Endothelial cell of umbilical vein (primary cell): ENCODE measurements at regions not wholly inside any gene's neighbourhood (a gene's known extent, or its start where the extent isn't known, plus 50 kb on each side); places are given as distances from the start of the nearest gene placed in this dataset.

Experiments used
- BruUV-seq: library from RNA; stranded (reverse); fragments of 400-500 nt; replicated peaks from 2 replicates; lab custom pipeline; 2021; lab: Mats Ljungman, UMichigan
- CTCF ChIA-PET: fragments of 300-600, 350-600 bp; sonication (Branson Sonifier 250); formaldehyde crosslinking; loops from one replicate; lab custom pipeline; 2021; ENCODE audit warnings: antibody characterized with exemption, inconsistent platforms; lab: Charles Lee
- POLR2A ChIA-PET: fragments of 300-600, 350-600 bp; sonication (Branson Sonifier 250); formaldehyde crosslinking; loops from one replicate; lab custom pipeline; 2021; ENCODE audit warnings: antibody characterized with exemption, inconsistent platforms; lab: Charles Lee
- DNase-seq: peaks from one replicate; pipeline ENCODE4 v3.0.0-alpha.2; 2011; ENCODE audit warnings: low read depth, low spot score
- FAIRE-seq: peaks from 2 replicates; lab custom pipeline; 2011; peaks lifted over from hg19 to GRCh38; lab: Jason Lieb, UNC
- H2AFZ ChIP-seq: 2 replicates; pipeline ENCODE4 v1.6.0; 2012; ENCODE audit warnings: low read depth, low read length, control low read depth, inconsistent platforms
- H3K27ac ChIP-seq: 2 replicates; pipeline ENCODE4 v1.5.1; 2011; ENCODE audit warnings: low read depth, mild to moderate bottlenecking, control low read depth, low read length, moderate library complexity; ENCODE audit not compliant: insufficient read depth
- H3K27me3 ChIP-seq, 2 experiments: 2 replicates each; pipeline versions ENCODE4 v1.6.0 to v1.6.1; 2011; ENCODE audit warnings: low read length in 2 of 2, mixed read lengths in 1 of 2; ENCODE audit not compliant: control insufficient read depth in 2 of 2, insufficient read depth in 2 of 2
- H3K36me3 ChIP-seq, 2 experiments: 2 replicates in 1 of 2; 3 replicates in 1 of 2; pipeline ENCODE4 v1.5.1; 2011; ENCODE audit warnings: low read length in 2 of 2, mild to moderate bottlenecking in 1 of 2, moderate library complexity in 1 of 2; ENCODE audit not compliant: control insufficient read depth in 2 of 2, insufficient read depth in 2 of 2; ENCODE audit errors: extremely low read depth in 1 of 2
- H3K4me1 ChIP-seq: 3 replicates; pipeline ENCODE4 v1.5.1; 2011; ENCODE audit warnings: mild to moderate bottlenecking, low read length; ENCODE audit not compliant: control insufficient read depth, insufficient read depth; ENCODE audit errors: extremely low read depth
- H3K4me2 ChIP-seq: 2 replicates; pipeline ENCODE4 v1.6.1; 2011; ENCODE audit warnings: low read length, control low read depth, mixed read lengths; ENCODE audit not compliant: insufficient read depth
- H3K4me3 ChIP-seq, 3 experiments: fragments of 200-600 bp in 1 of 3; sonication (generic), shearing (Covaris generic) in 1 of 3; replicated peaks in 1 of 3; 2 replicates each; pipeline ENCODE4 v1.5.1; 2011 to 2016; ENCODE audit warnings: control low read depth in 3 of 3, low read length in 3 of 3, mild to moderate bottlenecking in 2 of 3, inconsistent platforms in 1 of 3, low read depth in 1 of 3, moderate library complexity in 1 of 3; ENCODE audit not compliant: insufficient read depth in 1 of 3
- H3K79me2 ChIP-seq: 2 replicates; pipeline ENCODE4 v1.6.0; 2012; ENCODE audit warnings: low read length, inconsistent platforms; ENCODE audit not compliant: control insufficient read depth, insufficient read depth
- H3K9ac ChIP-seq: replicated peaks from 2 replicates; pipeline ENCODE3; 2011; ENCODE audit warnings: low read length, control low read depth; ENCODE audit not compliant: insufficient read depth; ENCODE audit errors: extremely low read depth
- H3K9me1 ChIP-seq: replicated peaks from 3 replicates; pipeline ENCODE4 v1.6.0; 2011; ENCODE audit warnings: mild to moderate bottlenecking, low read length; ENCODE audit not compliant: control insufficient read depth, insufficient read depth; ENCODE audit errors: extremely low read depth
- H3K9me3 ChIP-seq: replicated peaks from 2 replicates; pipeline ENCODE4 v1.5.1; 2012; ENCODE audit warnings: low read length, inconsistent platforms; ENCODE audit not compliant: control insufficient read depth, insufficient read depth
- H4K20me1 ChIP-seq: replicated peaks from 2 replicates; pipeline ENCODE3; 2011; ENCODE audit warnings: mild to moderate bottlenecking, low read length; ENCODE audit not compliant: control insufficient read depth, insufficient read depth; ENCODE audit errors: extremely low read depth
- CTCF ChIP-seq, 2 donors: IDR thresholded peaks; 1 replicate in 1 of 2; 2 replicates in 1 of 2; pipeline ENCODE4 v1.5.1; 2011; ENCODE audit warnings: low read length in 2 of 2, mild to moderate bottlenecking in 2 of 2, moderate library complexity in 2 of 2, control low read depth in 1 of 2, inconsistent platforms in 1 of 2, low read depth in 1 of 2; ENCODE audit not compliant: insufficient read depth in 1 of 2; ENCODE audit errors: extremely low read depth in 1 of 2
- EZH2 ChIP-seq: IDR thresholded peaks from 2 replicates; pipeline ENCODE4 v1.6.1; 2012; ENCODE audit warnings: borderline replicate concordance, low read depth, mild to moderate bottlenecking, moderate library complexity, low read length, inconsistent platforms; ENCODE audit not compliant: severe bottlenecking
- FOS ChIP-seq: IDR thresholded peaks from 2 replicates; pipeline ENCODE4 v1.6.1; 2011; ENCODE audit warnings: mild to moderate bottlenecking, low read length, moderate library complexity, borderline replicate concordance; ENCODE audit not compliant: insufficient read depth
- GATA2 ChIP-seq: IDR thresholded peaks from 2 replicates; pipeline ENCODE4 v1.7.0; 2011; ENCODE audit warnings: low read depth, mild to moderate bottlenecking, moderate library complexity, mixed read lengths, low read length; ENCODE audit not compliant: insufficient read length, insufficient read depth
- JUN ChIP-seq: IDR thresholded peaks from 2 replicates; pipeline ENCODE4 v1.6.1; 2011; ENCODE audit warnings: borderline replicate concordance, low read depth; ENCODE audit not compliant: insufficient read length, insufficient read depth
- MAX ChIP-seq: IDR thresholded peaks from 2 replicates; pipeline ENCODE4 v1.6.1; 2011; ENCODE audit not compliant: insufficient read depth, insufficient read length
- MYC ChIP-seq: IDR thresholded peaks from one replicate; pipeline ENCODE4 v1.6.1; 2011; ENCODE audit warnings: mild to moderate bottlenecking, low read depth, low read length
- POLR2A ChIP-seq: IDR thresholded peaks from 2 replicates; pipeline ENCODE4 v1.6.1; 2012; ENCODE audit warnings: low read depth, mild to moderate bottlenecking, control low read depth, low read length
- POLR2AphosphoS5 ChIP-seq: IDR thresholded peaks from 2 replicates; pipeline ENCODE4 v1.6.1; 2012; ENCODE audit warnings: low read depth, mild to moderate bottlenecking, control low read depth, low read length, moderate library complexity; ENCODE audit not compliant: insufficient read depth
- dilution Hi-C: fragments of 300-500 bp; cut with MboI; formaldehyde crosslinking; loops from one replicate; pipeline ENCODE4 v1.15.0; 2019; ENCODE audit warnings: low sequenced_read_pairs; ENCODE audit not compliant: extremely low pct_ligation_motif_present
- intact Hi-C: fragments of 100-400 bp; cut with micrococcal nuclease; formaldehyde crosslinking; loops from one replicate; pipeline ENCODE4 v1.10.0; 2022

- Histone ChIP-seq H3K9ac (no peak overlapping the region), H4K20me1 (no peaks in the 10 kb centered on the region), H3K27ac (no peak overlapping the region), H2AFZ (no peak overlapping the region), H3K4me1 (no peaks in the 10 kb centered on the region), H3K9me1 (no peaks in the 10 kb centered on the region), H3K36me3 (no peaks in the 10 kb centered on the region), H3K4me2 (no peak overlapping the region), H3K4me3 (no peak overlapping the region), H3K9me3 (no peaks in the 10 kb centered on the region), H3K79me2 (no peaks in the 10 kb centered on the region), H3K27me3 (peaks cover 0 to 3% of the 10 kb centered on the region in 2 experiments)
- CTCF ChIA-PET = interaction anchor here (1.7 kb wide), 1 partner anchor 245 kb away, joined by 5 read pairs; no protein-coding TSS in a partner anchor
- DNase-seq (no peak), FAIRE-seq (no peak)
- POLR2A ChIA-PET = no interaction called here
- intact Hi-C loops (no loop called here), dilution Hi-C loops (no loop called here)
- BruUV-seq = no TSS peak
- TF ChIP-seq MYC (no peak), CTCF (IDR thresholded peaks at IDR 0.05; ENCODE audit: extremely low read depth in 1 of 2, insufficient read depth in 1 of 2, low read depth in 1 of 2, low read length in 2 of 2) (no peak), GATA2 (no peak), MAX (no peak), JUN (no peak), FOS (no peak), POLR2AphosphoS5 (no peak), POLR2A (no peak), EZH2 (no peak)
Observed at GRCh38 chr12:13289653-13290289, 93.2 kb downstream of the EMP1 start.
